GM12878 (cell line): ENCODE measurements at regions not wholly inside any gene's neighbourhood (a gene's known extent, or its start where the extent isn't known, plus 50 kb on each side); places are given as distances from the start of the nearest gene placed in this dataset.

ENCODE experiments used
- ATAC-seq: fragments of 200-7000 bp; cut with Tn5 transposase; 3 replicates; pipeline ENCODE4 v1.9.1; 2020; ENCODE audit warnings: mild to moderate bottlenecking, moderate library complexity
- BruUV-seq: library from RNA; stranded (reverse); fragments of 400-500 nt; replicated peaks from 2 replicates; lab custom pipeline; 2021; lab: Mats Ljungman, UMichigan
- CTCF ChIA-PET: fragments of 300-600 bp; sonication (Branson Sonifier 250); formaldehyde crosslinking; extraction: SDS; loops from one replicate; lab custom pipeline; 2021; ENCODE audit warnings: inconsistent platforms; lab: Yijun Ruan, JAX
- POLR2A ChIA-PET: fragments of 350-600 bp; formaldehyde crosslinking; extraction: SDS; loops from one replicate; lab custom pipeline; 2021; ENCODE audit warnings: inconsistent platforms; lab: Charles Lee
- RAD21 ChIA-PET: fragments of 300-600 bp; sonication (Branson Sonifier 250); formaldehyde crosslinking; loops from one replicate; lab custom pipeline; 2023; ENCODE audit warnings: antibody characterized with exemption; ENCODE audit not compliant: unreplicated experiment; lab: Charles Lee
- SMC1A ChIA-PET: fragments of 300-600 bp; sonication (Branson Sonifier 250); formaldehyde crosslinking; loops from one replicate; lab custom pipeline; 2023; ENCODE audit not compliant: unreplicated experiment, uncharacterized antibody; lab: Charles Lee
- DNase-seq: peaks from one replicate; pipeline ENCODE4 v3.0.0-alpha.2; 2011; ENCODE audit warnings: low read depth, low spot score
- FAIRE-seq: peaks from 3 replicates; lab custom pipeline; 2011; peaks lifted over from hg19 to GRCh38; lab: Jason Lieb, UNC
- H2AFZ ChIP-seq: 2 replicates; pipeline ENCODE4 v1.6.0; 2011; ENCODE audit warnings: low read depth, low read length, control low read depth; ENCODE audit not compliant: control insufficient read depth
- H3K27ac ChIP-seq: 2 replicates; pipeline ENCODE4 v1.5.1; 2011; ENCODE audit warnings: control low read depth; ENCODE audit not compliant: control insufficient read depth, insufficient read depth
- H3K27me3 ChIP-seq, 2 experiments: replicated peaks in 1 of 2; 2 replicates each; pipeline versions ENCODE4 v1.6.0 to v1.6.1; 2011; ENCODE audit warnings: low read length in 1 of 2; ENCODE audit not compliant: control insufficient read depth in 2 of 2, insufficient read depth in 2 of 2
- H3K36me3 ChIP-seq, 2 experiments: 2 replicates each; pipeline ENCODE4 v1.5.1; 2011; ENCODE audit warnings: low read length in 1 of 2; ENCODE audit not compliant: control insufficient read depth in 2 of 2, insufficient read depth in 2 of 2
- H3K4me1 ChIP-seq: 2 replicates; pipeline ENCODE4 v1.6.1; 2011; ENCODE audit warnings: mild to moderate bottlenecking, low read length, moderate library complexity, mixed read lengths; ENCODE audit not compliant: control insufficient read depth, insufficient read depth
- H3K4me2 ChIP-seq: 2 replicates; pipeline ENCODE4 v1.6.0; 2011; ENCODE audit warnings: control low read depth; ENCODE audit not compliant: control insufficient read depth, insufficient read depth
- H3K4me3 ChIP-seq: fragments of 200-600 bp; sonication (generic); 2 replicates; pipeline ENCODE4 v1.5.1; 2016
- H3K79me2 ChIP-seq: 2 replicates; pipeline ENCODE4 v1.6.0; 2011; ENCODE audit warnings: low read length; ENCODE audit not compliant: control insufficient read depth, insufficient read depth
- H3K9ac ChIP-seq: 2 replicates; pipeline ENCODE4 v1.8.0; 2011; ENCODE audit warnings: low read length, control low read depth, mixed read lengths; ENCODE audit not compliant: control insufficient read depth, insufficient read depth
- H3K9me3 ChIP-seq: replicated peaks from 3 replicates; pipeline ENCODE4 v1.5.1; 2011; ENCODE audit warnings: mild to moderate bottlenecking, low read length; ENCODE audit not compliant: control insufficient read depth, insufficient read depth
- H4K20me1 ChIP-seq: 2 replicates; pipeline ENCODE4 v1.6.0; 2011; ENCODE audit not compliant: control insufficient read depth, insufficient read depth
- BACH1 ChIP-seq: fragments of 450-650 bp; IDR thresholded peaks from 2 replicates; pipeline ENCODE4 v1.6.1; 2017; ENCODE audit warnings: mild to moderate bottlenecking, borderline replicate concordance
- BMI1 ChIP-seq: fragments of 450-650 bp; IDR thresholded peaks from 2 replicates; pipeline ENCODE4 v1.6.1; 2016; ENCODE audit warnings: mild to moderate bottlenecking, moderate library complexity, borderline replicate concordance
- BRCA1 ChIP-seq: IDR thresholded peaks from 2 replicates; pipeline ENCODE4 v1.6.1; 2011; ENCODE audit warnings: low read depth, low read length, improper control_type of control experiment
- CHD4 ChIP-seq: fragments of 200-600 bp; sonication (generic); IDR thresholded peaks from 2 replicates; pipeline ENCODE4 v1.6.1; 2016; ENCODE audit warnings: mild to moderate bottlenecking
- DPF2 ChIP-seq: fragments of 450-650 bp; IDR thresholded peaks from 2 replicates; pipeline ENCODE4 v1.6.1; 2017; ENCODE audit warnings: mild to moderate bottlenecking
- E4F1 ChIP-seq: fragments of 450-650 bp; IDR thresholded peaks from 2 replicates; pipeline ENCODE4 v1.6.1; 2018; ENCODE audit warnings: borderline replicate concordance, mild to moderate bottlenecking; ENCODE audit not compliant: partially characterized antibody
- EP300 ChIP-seq, 2 experiments: fragments of 150-350 bp in 1 of 2; IDR thresholded peaks; 2 replicates each; pipeline ENCODE4 v1.6.1; 2011 to 2012; ENCODE audit warnings: low read depth in 2 of 2, low read length in 2 of 2, borderline replicate concordance in 1 of 2, improper control_type of control experiment in 1 of 2, inconsistent platforms in 1 of 2; ENCODE audit not compliant: control insufficient read depth in 1 of 2
- MTA2 ChIP-seq: fragments of 450-650 bp; IDR thresholded peaks from 2 replicates; pipeline ENCODE4 v1.6.1; 2016; ENCODE audit warnings: low read depth, mild to moderate bottlenecking, moderate library complexity
- MXI1 ChIP-seq: fragments of 150-350 bp; IDR thresholded peaks from 2 replicates; pipeline ENCODE4 v1.6.1; 2011; ENCODE audit warnings: low read depth, mild to moderate bottlenecking, inconsistent platforms, low read length, improper control_type of control experiment
- RAD21 ChIP-seq: IDR thresholded peaks from 2 replicates; pipeline ENCODE4 v1.6.1; 2011; ENCODE audit warnings: mild to moderate bottlenecking, low read depth, low read length, moderate library complexity; ENCODE audit not compliant: insufficient read depth
- SIX5 ChIP-seq: IDR thresholded peaks from 2 replicates; pipeline ENCODE4 v1.6.1; 2011; ENCODE audit warnings: mild to moderate bottlenecking, low read depth, low read length, moderate library complexity; ENCODE audit not compliant: severe bottlenecking
- TAF1 ChIP-seq: IDR thresholded peaks from 2 replicates; pipeline ENCODE4 v1.6.1; 2011; ENCODE audit warnings: mild to moderate bottlenecking, low read depth, low read length, borderline replicate concordance
- WRNIP1 ChIP-seq: IDR thresholded peaks from 2 replicates; pipeline ENCODE4 v1.6.1; 2011; ENCODE audit warnings: low read depth, low read length, improper control_type of control experiment, borderline replicate concordance
- ZBTB33 ChIP-seq: fragments of 450-650 bp; IDR thresholded peaks from 2 replicates; pipeline ENCODE4 v1.6.1; 2017; ENCODE audit warnings: mild to moderate bottlenecking
- ZNF687 ChIP-seq: fragments of 450-650 bp; IDR thresholded peaks from 2 replicates; pipeline ENCODE4 v1.6.1; 2017; ENCODE audit warnings: mild to moderate bottlenecking, moderate library complexity
- ZSCAN29 ChIP-seq: fragments of 450-650 bp; IDR thresholded peaks from 2 replicates; pipeline ENCODE4 v1.6.1; 2017; ENCODE audit warnings: mild to moderate bottlenecking, moderate library complexity
- ZZZ3 ChIP-seq: IDR thresholded peaks from 2 replicates; pipeline ENCODE4 v1.6.1; 2011; ENCODE audit warnings: low read depth; ENCODE audit not compliant: control insufficient read depth, insufficient read length
- WGBS: methylation state at CpG from one replicate; pipeline ENCODE4 v1.1.6; 2016; ENCODE audit warnings: low lambda C conversion rate; ENCODE audit not compliant: insufficient replicate concordance, insufficient coverage; ENCODE audit errors: missing lambda C conversion rate; 5-methylcytosine and 5-hydroxymethylcytosine counted together
- in situ Hi-C: fragments of 300-500 bp; cut with MboI; formaldehyde crosslinking; loops from 9 replicates; pipeline ENCODE4 v1.14.3; 2018; ENCODE audit warnings: mixed read lengths
- intact Hi-C: fragments of 100-400 bp; cut with micrococcal nuclease; formaldehyde crosslinking; loops from one replicate; pipeline ENCODE4 v1.14.2; 2022; ENCODE audit not compliant: unreplicated experiment

GRCh38 chr5:10009802-10010201 is 239.9 kb downstream of the ATPSCKMT start:
- 0% methylated on average over 1 of the region's 1 CpG for WGBS

More at GRCh38 chr5:10009802-10010201, 239.9 kb downstream of the ATPSCKMT start:
- TF ChIP-seq MTA2: no peak
- no peak for TF ChIP-seq RAD21
- TF ChIP-seq WRNIP1: no peak
- TF ChIP-seq BRCA1: no peak
- TF ChIP-seq MXI1: no peak
- TF ChIP-seq ZNF687: no peak
- no peak for TF ChIP-seq BMI1
- TF ChIP-seq ZSCAN29: no peak
- no peak for TF ChIP-seq SIX5
- TF ChIP-seq ZZZ3: no peak
- TF ChIP-seq E4F1: no peak
- TF ChIP-seq BACH1: no peak
- no peak for TF ChIP-seq DPF2
- no peak for TF ChIP-seq CHD4
- no peak for TF ChIP-seq TAF1
- TF ChIP-seq ZBTB33: no peak
- no peak for TF ChIP-seq EP300 (IDR thresholded peaks at IDR 0.05; ENCODE audit: borderline replicate concordance in 1 of 2, control insufficient read depth in 1 of 2, low read depth in 2 of 2, low read length in 2 of 2)
- Histone ChIP-seq H3K36me3 (no peaks in the 10 kb centered on the region), H3K4me1 (no peaks in the 10 kb centered on the region), H3K79me2 (no peaks in the 10 kb centered on the region), H3K4me3 (no peak overlapping the region), H3K9ac (no peak overlapping the region), H3K27me3 (no peaks in the 10 kb centered on the region), H3K27ac (no peak overlapping the region), H3K9me3 (no peaks in the 10 kb centered on the region), H3K4me2 (no peak overlapping the region), H4K20me1 (no peaks in the 10 kb centered on the region), H2AFZ (no peak overlapping the region)
- FAIRE-seq (no peak), ATAC-seq (no peak), DNase-seq (no peak)
- no TSS peak for BruUV-seq
- POLR2A ChIA-PET: no interaction called here
- CTCF ChIA-PET: no interaction called here
- RAD21 ChIA-PET: no interaction called here
- intact Hi-C loops: no loop called here
- in situ Hi-C loops: no loop called here
- SMC1A ChIA-PET: interaction anchor here (0.6 kb wide), 1 partner anchor 43 kb away, joined by 3 read pairs; no protein-coding TSS in a partner anchor
